Effector CD8-positive, alpha-beta T cell (primary cell): ENCODE measurements at regions not wholly inside any gene's neighbourhood (a gene's known extent, or its start where the extent isn't known, plus 50 kb on each side); places are given as distances from the start of the nearest gene placed in this dataset.
"Not testable (repeated sequence)": the region's sequence is repeated elsewhere in the genome, so short reads cannot be mapped to it uniquely, and the experiment has no call there.

Experiments
- DNase-seq: peaks from one replicate; lab custom pipeline; 2025; lab: John Stamatoyannopoulos, UW

DNA sequence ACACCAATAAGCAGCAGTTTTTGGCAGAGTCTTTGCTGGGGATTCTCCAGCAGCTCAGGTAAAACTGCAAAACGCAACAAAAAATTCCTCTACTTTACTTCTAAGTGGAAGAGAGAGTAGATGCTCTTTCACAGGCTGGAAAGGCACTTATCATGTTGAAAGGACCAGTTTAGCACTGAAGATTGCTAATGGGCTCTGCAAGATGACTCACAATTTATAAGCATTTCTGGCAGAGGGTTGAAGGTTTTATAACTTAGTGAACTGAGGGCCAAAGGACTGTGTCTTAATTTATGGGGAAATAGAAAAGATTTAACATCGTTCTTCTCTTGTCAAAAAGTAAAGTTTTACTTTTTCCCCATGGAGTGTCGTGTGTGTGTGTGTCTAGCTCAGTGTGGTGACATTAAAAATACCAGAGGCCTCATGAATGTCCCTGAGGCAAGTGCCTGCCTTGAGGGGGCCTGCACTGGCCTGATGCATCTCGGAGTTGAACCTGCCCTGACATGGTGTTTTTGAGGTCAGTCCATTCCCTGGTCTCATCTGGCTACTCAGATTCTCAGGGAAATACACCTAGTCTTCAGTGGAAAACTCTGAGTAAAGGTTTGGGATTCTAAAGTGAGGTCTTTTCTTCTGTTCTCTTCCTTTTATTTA is 1092.0 kb downstream of the NAALADL2 start:
- no peak for DNase-seq

DNA sequence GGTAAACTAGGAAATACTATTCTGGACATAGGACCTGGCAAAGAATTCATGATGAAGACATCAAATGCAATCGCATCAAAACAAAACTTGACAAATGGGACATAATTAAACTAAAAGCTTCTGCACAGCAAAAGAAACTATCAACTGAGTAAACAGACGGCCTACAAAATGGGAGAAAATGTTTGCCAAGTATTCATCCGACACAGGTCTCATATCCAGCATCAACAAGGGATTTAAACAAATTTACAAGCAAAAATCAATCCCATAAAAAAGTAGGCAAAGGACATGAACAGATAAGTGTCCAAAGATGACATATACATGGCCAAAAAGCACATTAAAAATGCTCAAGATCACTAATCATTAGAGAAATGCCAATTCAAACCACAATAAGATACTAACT is 1088.9 kb downstream of the NAALADL2 start:
- no peak for DNase-seq

DNA sequence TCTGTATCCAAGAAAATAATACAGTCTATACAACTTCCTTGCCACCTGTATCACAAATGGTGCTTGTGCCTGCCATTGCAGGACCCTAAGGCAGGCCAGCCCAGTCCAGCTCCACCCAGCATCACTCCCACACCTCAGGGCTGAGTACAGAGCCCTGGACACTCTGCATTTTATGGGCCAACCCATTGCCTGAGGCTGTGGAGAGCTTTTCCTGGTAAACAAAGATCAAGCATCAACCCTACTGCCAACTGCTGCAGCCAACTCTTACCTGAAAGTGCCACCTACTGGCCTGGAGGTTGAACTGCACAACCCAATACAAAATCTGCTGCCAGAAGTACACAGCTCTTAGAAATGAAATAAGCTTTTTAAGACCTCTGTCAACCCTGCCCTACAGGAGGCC is 1082.2 kb downstream of the NAALADL2 start:
- no peak for DNase-seq

DNA sequence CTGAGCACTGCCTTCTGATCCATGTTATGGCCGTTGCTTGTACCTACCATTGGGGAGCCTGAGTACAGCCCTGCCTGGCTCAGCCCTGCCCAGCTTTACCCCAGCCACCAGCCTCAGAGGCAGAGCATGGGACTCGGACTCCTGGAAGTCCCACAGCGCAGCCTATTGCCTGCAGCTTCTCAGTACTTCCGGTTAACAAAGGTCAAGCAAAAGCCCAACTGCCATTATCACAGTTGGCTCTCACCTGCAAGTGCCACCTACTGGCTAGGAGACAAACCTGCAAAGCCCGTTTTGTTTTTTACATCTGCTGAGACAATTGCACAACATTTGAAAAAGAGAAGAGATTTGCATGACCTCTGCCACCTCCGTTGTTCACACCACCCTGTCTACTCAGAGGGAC is 1081.7 kb downstream of the NAALADL2 start:
- no peak for DNase-seq

DNA sequence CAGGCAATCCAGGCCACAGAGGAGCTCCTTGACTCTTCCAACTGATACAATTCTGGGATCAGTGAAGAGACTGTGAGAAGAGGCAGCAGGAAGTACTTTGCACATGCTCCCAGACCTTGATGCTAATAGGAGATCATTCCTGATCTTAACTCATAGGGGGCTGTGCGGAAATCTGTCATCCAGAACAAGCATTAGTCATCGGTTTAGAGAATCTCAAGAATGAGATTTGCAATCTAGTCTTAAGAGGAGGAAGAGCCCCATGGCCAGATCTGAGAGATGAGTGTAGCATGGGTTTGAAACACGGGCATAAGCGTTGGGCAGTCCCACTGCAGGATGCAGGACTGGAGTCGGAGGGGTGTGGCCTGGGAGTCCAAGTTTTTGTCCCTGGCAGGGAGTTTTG is 1081.1 kb downstream of the NAALADL2 start:
- no peak for DNase-seq

DNA sequence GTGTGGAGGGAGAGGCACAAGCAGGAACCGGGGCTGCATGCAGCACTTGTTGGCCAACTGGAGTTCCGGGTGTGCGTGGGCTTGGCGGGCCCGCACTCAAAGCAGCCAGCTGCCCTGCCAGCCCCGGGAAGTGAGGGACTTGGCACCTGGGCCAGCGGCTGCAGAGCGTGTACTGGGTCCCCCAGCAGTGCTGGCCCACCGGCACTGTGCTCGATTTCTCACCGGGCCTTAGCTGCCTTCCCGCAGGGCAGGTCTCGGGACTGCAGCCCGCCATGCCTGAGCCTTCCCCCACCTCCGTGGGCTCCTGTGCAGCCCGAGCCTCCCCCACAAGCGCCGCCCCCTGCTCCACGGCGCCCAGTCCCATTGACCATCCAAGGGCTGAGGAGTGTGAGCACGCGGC is 1078.2 kb downstream of the NAALADL2 start:
- not testable (repeated sequence) for DNase-seq

DNA sequence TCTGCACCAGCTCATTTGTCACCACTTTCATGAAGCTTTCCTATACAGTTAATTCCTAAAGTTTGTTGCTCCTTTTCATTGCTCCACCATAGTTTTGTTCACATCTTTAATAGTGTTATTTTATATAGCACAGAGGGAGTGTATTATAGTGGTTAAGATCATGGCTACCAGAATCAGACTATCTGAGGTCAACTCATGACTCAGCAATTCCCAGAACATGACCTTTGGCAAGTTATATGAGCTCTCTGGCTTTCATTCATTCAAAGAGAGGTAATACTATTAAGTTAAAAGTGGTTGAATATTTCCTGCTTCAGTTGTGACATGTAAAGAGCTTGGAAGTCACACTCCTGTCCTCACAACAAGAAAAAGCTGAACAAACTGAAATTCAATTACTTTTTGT is 1073.5 kb downstream of the NAALADL2 start:
- no peak for DNase-seq

DNA sequence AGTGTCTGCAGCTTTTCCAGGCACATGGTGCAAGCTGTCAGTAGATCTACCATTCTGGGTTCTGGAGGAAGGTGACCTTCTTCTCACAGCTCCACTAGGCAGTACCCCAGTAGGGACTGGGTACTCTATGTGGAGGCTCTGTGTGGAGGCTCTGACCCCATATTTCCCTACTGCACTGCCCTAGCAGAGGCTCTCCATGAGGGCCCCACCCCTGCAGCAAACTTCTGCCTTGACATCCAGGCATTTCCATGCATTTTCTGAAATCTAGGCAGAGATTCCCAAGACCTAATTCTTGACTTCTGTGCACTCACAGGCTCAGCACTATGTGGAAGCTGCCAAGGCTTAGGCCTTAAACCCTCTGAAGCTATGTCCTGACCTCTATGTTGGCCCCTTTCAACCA is 1060.0 kb downstream of the NAALADL2 start:
- no peak for DNase-seq

DNA sequence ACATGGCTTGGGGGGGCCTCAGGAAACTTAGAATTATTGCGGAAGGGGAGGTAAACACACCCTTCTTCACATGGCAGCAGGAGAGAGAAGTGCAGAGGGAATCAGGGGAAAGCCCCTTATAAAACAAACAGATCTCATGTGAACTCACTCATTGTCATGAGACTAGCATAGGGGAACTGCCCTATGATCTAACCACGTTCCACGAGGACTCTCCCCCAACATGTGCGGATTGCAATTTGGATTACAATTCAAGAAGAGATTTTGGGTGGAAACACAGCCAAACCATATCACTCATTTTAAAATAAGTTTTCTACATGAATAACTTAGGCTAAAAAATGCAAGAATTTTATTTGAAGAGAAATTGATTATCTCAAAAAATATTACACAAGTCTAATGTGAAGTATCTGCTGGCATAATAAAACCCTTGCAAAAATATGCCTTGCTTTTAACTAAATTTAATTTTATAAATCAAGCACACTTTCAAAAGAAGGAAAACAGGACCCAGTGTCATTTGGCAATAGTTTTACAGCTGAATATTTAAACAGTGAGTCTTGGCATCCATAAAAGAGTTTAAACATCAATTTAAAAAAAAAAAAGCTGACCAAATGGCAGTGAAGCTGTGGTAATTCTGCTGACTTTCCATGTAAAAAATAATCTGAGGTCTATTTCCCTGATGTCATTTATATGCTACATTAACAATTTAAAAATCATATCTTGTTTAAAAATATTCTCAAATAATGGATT is 1057.2 kb downstream of the NAALADL2 start:
- no peak for DNase-seq

DNA sequence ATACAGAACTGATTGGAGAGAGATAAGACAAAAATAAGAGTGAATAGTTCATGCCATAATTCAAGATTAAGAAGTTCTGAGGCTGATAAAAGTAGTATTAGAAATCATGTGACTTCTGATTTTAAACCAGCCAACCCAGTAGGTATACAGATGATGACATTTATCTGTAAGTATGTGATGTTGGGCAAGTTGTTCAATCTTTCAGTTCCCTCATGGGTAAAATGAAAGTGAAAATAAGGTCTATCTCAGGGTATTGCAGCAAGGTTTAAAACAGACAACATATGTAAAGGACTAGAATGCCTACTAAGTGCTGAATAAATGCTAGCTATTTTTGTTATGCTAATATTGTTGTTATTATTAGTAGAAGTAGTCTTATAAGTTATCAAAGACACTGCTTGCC is 1055.7 kb downstream of the NAALADL2 start:
- no peak for DNase-seq

DNA sequence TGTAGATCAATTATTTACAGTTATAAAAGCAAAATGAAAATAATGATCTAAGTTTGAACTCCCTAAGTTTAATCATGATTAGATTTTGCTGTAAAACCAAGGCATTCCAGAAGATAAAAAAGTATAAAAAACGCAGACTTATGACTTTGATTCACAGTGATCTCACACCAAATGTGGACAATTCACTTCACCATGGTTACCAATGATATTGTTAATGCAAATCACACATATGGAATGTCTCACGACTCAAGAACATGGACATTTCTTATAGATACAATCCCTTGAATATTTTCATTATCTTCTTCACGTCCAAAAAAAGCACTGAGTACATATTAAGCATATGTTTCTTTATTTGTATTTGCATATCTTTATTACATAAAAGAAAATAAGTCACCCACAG is 1054.2 kb downstream of the NAALADL2 start:
- no peak for DNase-seq

DNA sequence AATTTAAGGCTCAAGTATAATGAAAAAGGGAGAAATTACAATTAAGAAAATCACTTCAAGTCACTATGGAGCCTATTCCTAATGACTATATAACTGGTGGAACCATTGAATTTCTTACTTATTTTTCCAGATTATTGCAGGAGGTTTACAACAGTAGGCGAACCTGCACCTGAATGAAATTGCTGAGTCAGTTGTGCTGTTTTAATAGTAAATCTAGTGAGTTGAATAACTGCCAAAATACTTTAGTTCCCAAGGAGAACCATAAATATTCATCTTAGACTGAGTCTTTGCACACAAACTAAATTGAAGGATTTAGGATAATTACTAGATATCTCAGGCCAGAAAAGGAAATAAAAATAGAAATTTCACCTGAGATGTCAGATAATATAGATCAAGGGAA is 1052.8 kb downstream of the NAALADL2 start:
- no peak for DNase-seq

DNA sequence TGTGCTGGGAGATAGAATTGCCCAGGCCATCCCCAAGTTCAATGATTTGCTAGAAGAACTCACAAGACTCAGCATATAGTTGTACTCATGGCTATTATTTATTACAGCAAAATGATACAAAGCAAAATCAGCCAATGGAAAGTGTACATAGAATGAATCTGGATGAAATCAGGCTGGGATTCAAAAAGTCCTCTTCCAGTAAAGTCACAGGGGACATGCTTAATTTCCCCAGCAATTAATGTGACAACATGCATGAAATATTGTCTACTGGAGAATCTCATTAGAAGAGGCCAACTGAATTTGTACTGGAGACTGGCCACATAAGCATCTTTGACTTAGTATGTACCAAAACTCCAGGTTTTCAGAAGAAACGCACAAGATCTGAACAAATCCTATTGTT is 1043.1 kb downstream of the NAALADL2 start:
- DNase-seq = no peak

DNA sequence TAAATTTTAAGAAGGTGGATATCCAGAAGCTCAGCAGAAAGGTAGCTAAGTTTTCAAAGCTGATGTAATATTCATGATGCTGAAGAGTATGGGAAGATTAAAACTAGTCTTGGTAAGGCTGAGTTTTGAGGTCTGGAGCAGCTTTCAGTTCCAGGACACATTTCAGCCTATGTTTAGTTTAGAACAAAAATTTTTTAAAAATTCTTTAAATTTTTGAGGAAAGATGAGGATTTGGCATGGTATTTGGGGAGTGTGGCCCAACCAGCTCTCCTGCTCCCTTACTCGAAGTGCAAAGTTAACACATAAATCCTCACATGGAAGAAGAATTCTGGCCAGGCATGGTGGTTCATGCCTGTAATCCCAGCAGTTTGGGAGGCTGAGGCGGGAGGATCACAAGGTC is 1039.1 kb downstream of the NAALADL2 start:
- DNase-seq = no peak

DNA sequence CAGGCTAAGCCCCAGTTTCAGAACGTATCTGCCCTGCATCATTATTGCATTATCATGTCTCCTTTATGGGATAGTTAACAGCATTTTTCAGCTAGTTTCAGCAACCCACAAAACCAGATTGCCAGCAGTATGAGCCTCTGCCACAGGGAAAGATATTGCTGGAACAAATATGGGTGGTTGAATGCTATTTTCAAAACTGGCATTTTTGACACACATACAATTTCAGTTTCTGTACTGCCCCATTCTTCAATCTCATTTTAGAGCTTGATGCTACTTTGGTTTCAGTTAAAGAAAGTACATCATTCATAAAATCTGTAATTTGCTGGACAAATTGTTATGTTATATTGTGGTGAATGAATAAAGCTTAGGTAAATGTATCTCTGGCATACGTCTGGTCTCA is 1037.5 kb downstream of the NAALADL2 start:
- no peak for DNase-seq

DNA sequence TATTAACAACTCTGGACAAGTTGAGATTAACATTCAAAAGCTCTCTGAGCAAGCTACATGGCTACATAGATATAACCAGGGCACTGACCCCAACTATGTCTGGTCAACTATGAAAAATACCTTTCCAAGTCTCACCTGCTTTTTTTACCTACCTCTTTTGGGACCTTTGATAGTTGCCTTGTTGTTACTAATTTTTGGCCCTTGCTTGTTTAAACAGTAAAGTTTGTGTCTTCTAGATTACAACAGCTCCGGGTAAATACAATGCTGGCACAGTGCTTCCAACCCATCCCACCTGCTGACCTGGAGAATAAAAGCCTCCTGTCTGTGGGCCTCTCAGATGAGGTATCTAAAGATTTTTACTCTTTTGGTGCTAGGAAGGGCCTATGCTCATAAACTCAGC is 1036.6 kb downstream of the NAALADL2 start:
- no peak for DNase-seq

DNA sequence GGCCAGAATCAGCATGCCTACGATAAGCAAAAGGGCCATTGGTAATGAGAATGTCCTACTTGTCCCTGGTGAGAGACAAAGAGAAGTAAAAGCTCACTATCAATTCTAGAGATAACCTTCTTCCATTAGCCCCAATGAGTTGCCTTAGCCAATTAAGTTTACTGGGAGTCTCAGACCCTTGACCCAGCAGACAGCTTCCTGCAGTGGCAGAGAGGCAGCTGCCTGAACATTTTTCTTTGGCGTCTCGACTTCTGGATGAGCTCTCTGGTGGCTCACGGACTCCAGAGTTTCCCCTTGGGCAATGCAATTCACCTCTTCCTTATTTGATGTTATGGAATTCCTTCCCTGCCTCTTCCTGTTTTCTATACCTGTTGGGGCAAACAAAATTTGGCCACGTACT is 1034.4 kb downstream of the NAALADL2 start:
- DNase-seq = no peak

DNA sequence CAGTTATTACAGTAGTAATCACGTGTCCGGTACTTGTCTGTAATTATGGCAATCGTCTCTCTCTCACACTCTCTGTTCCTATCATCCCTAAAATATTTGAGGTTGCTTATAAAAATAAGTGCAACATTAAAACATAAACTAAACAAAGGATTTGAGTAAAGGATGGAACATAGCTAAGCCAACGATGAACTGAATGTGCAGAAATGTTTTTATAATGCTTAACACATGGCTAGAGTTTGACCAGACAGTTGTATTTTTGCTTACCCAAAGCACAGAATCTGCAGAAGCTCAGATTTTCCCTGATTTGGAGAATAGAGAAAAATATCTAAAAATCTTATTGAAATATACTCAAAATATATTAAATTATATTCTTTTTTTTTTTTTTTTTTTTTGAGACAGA is 1030.9 kb downstream of the NAALADL2 start:
- DNase-seq = no peak

DNA sequence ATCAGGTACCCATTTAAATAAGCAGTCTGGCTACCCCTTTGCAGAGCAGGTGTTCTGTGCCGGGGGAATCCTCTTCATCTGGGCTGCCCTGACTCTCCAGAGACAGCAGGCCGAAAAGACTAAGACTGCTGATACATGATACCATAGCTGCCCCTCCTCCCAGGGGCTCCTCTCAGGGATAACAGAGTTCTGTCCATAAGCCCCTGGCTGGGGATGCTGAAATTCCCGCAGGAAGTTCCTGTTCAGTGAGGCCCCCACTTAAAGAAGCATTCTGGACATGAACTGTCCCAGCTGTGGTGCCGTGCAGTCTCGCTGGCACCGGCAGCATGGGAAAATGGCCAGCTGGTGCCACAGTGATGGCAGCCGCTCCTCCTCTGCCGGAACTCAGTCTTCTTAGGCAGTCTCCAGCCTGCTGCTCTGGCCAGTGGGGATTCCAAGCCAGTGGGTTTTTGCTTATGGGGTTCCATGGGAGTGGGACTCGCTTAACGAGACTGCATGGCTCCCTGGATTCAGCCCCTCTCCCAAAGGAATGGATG is 1026.2 kb downstream of the NAALADL2 start:
- no peak for DNase-seq

DNA sequence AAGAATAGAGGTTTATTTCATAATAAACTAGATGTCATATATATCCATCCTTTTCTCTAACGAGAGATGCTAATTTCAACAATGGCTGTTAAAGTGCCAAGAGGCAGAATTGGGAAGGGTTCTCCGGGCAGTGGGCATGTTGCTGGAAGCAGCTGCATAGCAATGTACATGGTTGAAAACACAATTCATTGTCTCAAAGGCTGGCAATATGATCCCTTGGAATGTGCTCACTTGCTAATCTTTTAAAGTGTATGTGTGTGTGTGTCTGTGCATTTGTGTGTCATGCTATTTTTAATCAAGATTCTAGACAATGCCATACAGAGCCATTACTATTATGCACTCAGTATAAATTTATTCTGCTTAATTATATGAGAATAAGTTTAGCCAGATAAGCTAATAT is 1020.3 kb downstream of the NAALADL2 start:
- no peak for DNase-seq

DNA sequence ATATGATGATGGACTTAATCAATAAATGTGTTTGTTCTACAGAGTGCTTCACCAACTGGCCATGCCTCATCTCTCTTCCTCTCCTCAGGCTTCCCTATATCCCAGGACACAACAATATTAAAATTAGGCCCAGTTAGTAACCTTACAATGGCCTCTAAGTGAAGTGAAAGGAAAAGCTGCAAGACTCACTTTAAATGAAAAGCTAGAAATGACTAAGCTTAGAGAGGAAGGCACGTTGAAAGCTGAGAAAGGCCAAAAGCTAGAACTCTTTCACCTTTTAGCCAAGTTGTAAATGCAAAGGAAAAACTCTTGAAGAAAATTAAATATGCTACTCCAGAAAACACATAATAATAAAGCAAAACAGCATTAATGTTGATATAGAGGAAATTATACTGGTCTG is 1010.3 kb downstream of the NAALADL2 start:
- DNase-seq = no peak

DNA sequence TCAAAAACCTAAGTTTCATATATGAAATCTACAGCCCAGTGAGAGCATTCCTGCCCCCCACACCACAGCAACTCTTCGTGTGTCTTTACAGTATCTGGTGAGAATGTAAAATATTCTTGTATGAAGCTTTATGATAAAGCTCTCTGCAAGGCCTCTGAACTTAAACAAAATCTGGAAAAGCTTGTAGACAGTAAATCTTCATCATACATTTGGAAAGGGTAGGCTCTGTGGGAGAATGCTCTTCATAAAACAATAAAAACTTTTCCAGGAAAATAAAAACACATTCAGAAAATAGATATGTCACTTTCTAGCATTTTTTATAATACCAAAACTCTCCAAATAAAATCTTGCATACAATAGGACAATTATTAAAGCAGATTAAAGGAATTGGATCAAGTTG is 1009.5 kb downstream of the NAALADL2 start:
- DNase-seq = no peak

DNA sequence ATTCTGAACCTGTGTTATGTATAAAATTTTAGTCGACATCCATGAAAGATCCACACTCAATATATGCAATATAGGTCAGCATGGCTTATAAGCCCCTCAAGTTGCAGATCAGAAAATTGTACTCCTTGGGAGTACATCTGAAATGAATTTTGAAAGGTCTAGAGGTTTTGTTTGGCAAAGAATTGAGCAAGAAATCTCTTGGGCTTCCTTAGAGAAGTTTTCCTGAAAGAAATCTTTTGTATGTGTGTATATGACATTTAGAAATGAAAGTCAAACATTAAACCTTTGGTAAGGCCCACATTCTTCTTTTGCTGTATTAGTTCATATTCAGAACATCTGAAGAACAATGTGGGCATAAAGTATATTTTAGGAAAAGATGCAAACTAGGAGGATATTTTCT is 1006.6 kb downstream of the NAALADL2 start:
- no peak for DNase-seq

DNA sequence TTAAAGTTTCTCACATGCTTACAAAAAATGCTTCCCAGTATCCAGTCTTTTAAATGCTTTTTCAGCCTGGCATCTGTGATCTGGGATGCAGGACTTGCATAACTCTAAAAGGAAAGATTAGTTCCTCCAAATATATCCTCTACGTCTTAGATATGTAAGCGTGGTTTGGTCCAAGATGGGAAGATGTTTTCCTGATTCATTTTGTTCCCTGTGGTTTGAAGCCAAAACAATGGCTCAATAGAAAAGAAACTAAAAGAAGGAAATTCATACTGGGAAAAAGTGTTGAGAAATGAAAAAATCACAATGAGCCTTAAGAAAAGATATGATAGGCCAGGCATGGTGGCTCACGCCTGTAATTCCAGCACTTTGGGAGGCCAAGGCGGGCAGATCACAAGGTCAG is 1002.8 kb downstream of the NAALADL2 start:
- no peak for DNase-seq
